Lung (tissue), 11 donors: ENCODE measurements at regions not wholly inside any gene's neighbourhood (a gene's known extent, or its start where the extent isn't known, plus 50 kb on each side); places are given as distances from the start of the nearest gene placed in this dataset.

Experiments used
- ATAC-seq: fragments of 200-7000 bp; cut with Tn5 transposase; one replicate; pipeline ENCODE4 v1.9.1; 2020; ENCODE audit warnings: moderate number of reproducible peaks; ENCODE audit not compliant: insufficient read depth, low FRiP score
- DNase-seq, 3 donors: peaks; one replicate each; pipeline ENCODE4 v3.0.0-alpha.2; 2013 to 2017
- H3K27ac ChIP-seq, 2 donors: one replicate each; pipeline ENCODE4 v1.5.1; 2013; ENCODE audit warnings: mild to moderate bottlenecking in 2 of 2, moderate library complexity in 2 of 2, control low read depth in 1 of 2, inconsistent platforms in 1 of 2, low read depth in 1 of 2, low read length in 1 of 2
- H3K27me3 ChIP-seq, 3 donors: one replicate each; pipeline ENCODE4 v1.5.1; 2013; ENCODE audit warnings: low read length in 2 of 3; ENCODE audit not compliant: control insufficient read depth in 3 of 3, insufficient read depth in 3 of 3
- H3K36me3 ChIP-seq, 4 donors: one replicate each; pipeline ENCODE4 v1.5.1; 2013; ENCODE audit warnings: low read length in 4 of 4, mild to moderate bottlenecking in 1 of 4, moderate library complexity in 1 of 4; ENCODE audit not compliant: control insufficient read depth in 4 of 4, insufficient read depth in 4 of 4
- H3K4me1 ChIP-seq, 5 donors: one replicate each; pipeline ENCODE4 v1.5.1; 2013; ENCODE audit warnings: low read length in 5 of 5, mild to moderate bottlenecking in 2 of 5, moderate library complexity in 1 of 5; ENCODE audit not compliant: control insufficient read depth in 5 of 5, insufficient read depth in 5 of 5
- H3K4me3 ChIP-seq: one replicate; pipeline ENCODE4 v1.5.1; 2013; ENCODE audit warnings: mild to moderate bottlenecking, control low read depth, moderate library complexity
- H3K9ac ChIP-seq, 2 donors: one replicate each; pipeline ENCODE4 v1.5.1; 2013; ENCODE audit warnings: low read length in 2 of 2, control low read depth in 1 of 2; ENCODE audit not compliant: insufficient read depth in 1 of 2
- H3K9me3 ChIP-seq, 4 donors: one replicate each; pipeline ENCODE4 v1.5.1; 2013; ENCODE audit warnings: low read length in 3 of 4, mild to moderate bottlenecking in 1 of 4, moderate library complexity in 1 of 4; ENCODE audit not compliant: control insufficient read depth in 4 of 4, insufficient read depth in 3 of 4
- CTCF ChIP-seq: IDR thresholded peaks from 2 replicates; pipeline ENCODE4 v1.5.1; 2012; ENCODE audit warnings: mild to moderate bottlenecking; ENCODE audit errors: control extremely low read depth, extremely low read depth
- WGBS, 2 donors: extraction: QIAGEN DNeasy Blood & Tissue Kit; methylation state at CpG; one replicate each; pipeline ENCODE4 v1.1.7; 2013; 5-methylcytosine and 5-hydroxymethylcytosine counted together
- donor health status: control.
- donor health status: control.
- donor health status: Bipolar disorder and iron deficiency.
- donor health status: healthy.
- donor health status: DM: yes; HTN: yes; CAD: no.

GRCh38 chr13:99657848-99658260 lies 156.6 kb downstream of the TM9SF2 start:
- 5 to 9% methylated on average over 29 of the region's 29 CpGs for WGBS, 2 donors
- no peaks in the 10 kb centered on the region for H3K9me3 ChIP-seq
- H3K4me3 ChIP-seq, result peak overlapping the region; percentile 29

GRCh38 chr13:99656844-99657381 lies 155.6 kb downstream of the TM9SF2 start:
- H3K9ac ChIP-seq, result no peak overlapping the region
- DNase-seq, result peak in 1 of 3 donors; percentile 11
- no peak overlapping the region for H3K4me3 ChIP-seq
- no peaks in the 10 kb centered on the region for H3K9me3 ChIP-seq
- peaks cover 0 to 12% (median 0%) of the 10 kb centered on the region in 3 donors for H3K27me3 ChIP-seq
- no peak for ATAC-seq
- no peak for TF ChIP-seq CTCF
- H3K27ac ChIP-seq, result no peak overlapping the region
- H3K4me1 ChIP-seq, result peaks cover 0 to 18% (median 0%) of the 10 kb centered on the region in 5 donors
- no peaks in the 10 kb centered on the region for H3K36me3 ChIP-seq
- WGBS, 2 donors, result 77 to 81% methylated on average over 6 of the region's 6 CpGs

More at GRCh38 chr13:99657848-99658260, 156.6 kb downstream of the TM9SF2 start:
- peak overlapping the region; percentile 54 to 57 for H3K9ac ChIP-seq
- H3K4me1 ChIP-seq, result peaks cover 0 to 18% (median 0%) of the 10 kb centered on the region in 5 donors
- DNase-seq (peak; percentile 55 to 74 (median 68)), ATAC-seq (peak; percentile 6)
- H3K27ac ChIP-seq, result peak overlapping the region in 1 of 2 donors; percentile 71
- H3K27me3 ChIP-seq, result peaks cover 0 to 15% (median 4%) of the 10 kb centered on the region in 3 donors
- TF ChIP-seq CTCF, result no peak
- no peaks in the 10 kb centered on the region for H3K36me3 ChIP-seq

GRCh38 chr13:99656092-99656745 lies 154.9 kb downstream of the TM9SF2 start:
- TF ChIP-seq CTCF, result peak; percentile 84
- DNase-seq (peak; percentile 80 to 87 (median 80)), ATAC-seq (peak; percentile 76)
- Histone ChIP-seq H3K4me1 (peaks cover 0 to 18% (median 0%) of the 10 kb centered on the region in 5 donors), H3K9ac (no peak overlapping the region), H3K4me3 (no peak overlapping the region), H3K27me3 (peaks cover 0 to 5% (median 0%) of the 10 kb centered on the region in 3 donors), H3K9me3 (no peaks in the 10 kb centered on the region), H3K27ac (no peak overlapping the region), H3K36me3 (no peaks in the 10 kb centered on the region)
- WGBS, 2 donors, result 13 to 16% methylated on average over 8 of the region's 8 CpGs
